Gastrocnemius medialis (tissue), 4 donors: ENCODE measurements at regions not wholly inside any gene's neighbourhood (a gene's known extent, or its start where the extent isn't known, plus 50 kb on each side); places are given as distances from the start of the nearest gene placed in this dataset.
A peak's percentile ranks its signal among the peaks of the same experiment; 100 is the strongest.

Experiments
- ATAC-seq, 2 donors: fragments of 150-250 bp; one replicate each; pipeline ENCODE4 v1.9.1; 2016
- DNase-seq, 2 donors: peaks; one replicate each; pipeline ENCODE4 v3.0.0-alpha.2; 2019
- H3K27ac ChIP-seq, 4 donors: fragments of 200-600 bp; sonication (generic); 1 replicate in 1 of 4; 2 replicates in 3 of 4; pipeline ENCODE4 v1.5.1; 2016 to 2018; ENCODE audit warnings: mild to moderate bottlenecking in 2 of 4, moderate library complexity in 1 of 4
- H3K27me3 ChIP-seq, 3 donors: fragments of 200-600 bp; sonication (generic) in 2 of 3; 1 replicate in 1 of 3; 2 replicates in 2 of 3; pipeline versions ENCODE4 v1.5.1 to v1.6.0; 2016 to 2019; ENCODE audit warnings: mild to moderate bottlenecking in 1 of 3, moderate library complexity in 1 of 3
- H3K36me3 ChIP-seq, 2 donors: fragments of 200-600 bp; sonication (generic) in 1 of 2; one replicate each; pipeline ENCODE4 v1.5.1; 2017 to 2018
- H3K4me1 ChIP-seq, 2 donors: fragments of 200-600 bp; sonication (generic) in 1 of 2; one replicate each; pipeline ENCODE4 v1.5.1; 2016 to 2017; ENCODE audit warnings: mild to moderate bottlenecking in 2 of 2
- H3K4me3 ChIP-seq, 4 donors: fragments of 200-600 bp; sonication (generic) in 3 of 4; 1 replicate in 1 of 4; 2 replicates in 3 of 4; pipeline ENCODE4 v1.5.1; 2016 to 2019; ENCODE audit warnings: mild to moderate bottlenecking in 2 of 4
- H3K9me3 ChIP-seq, 3 donors: fragments of 200-600 bp; sonication (generic) in 2 of 3; 1 replicate in 1 of 3; 2 replicates in 2 of 3; pipeline ENCODE4 v1.5.1; 2016 to 2019
- CTCF ChIP-seq, 5 experiments: fragments of 450-650 bp in 3 of 5; fragments of 200-600 bp in 2 of 5; sonication (generic) in 2 of 5; IDR thresholded peaks in 4 of 5; conservative IDR thresholded peaks in 1 of 5; 1 replicate in 4 of 5; 2 replicates in 1 of 5; pipeline ENCODE4 v1.5.1; 2016 to 2019; ENCODE audit warnings: antibody characterized with exemption in 5 of 5, mild to moderate bottlenecking in 3 of 5, moderate library complexity in 3 of 5
- POLR2A ChIP-seq, 2 donors: fragments of 450-650 bp; IDR thresholded peaks; one replicate each; pipeline ENCODE4 v1.6.1; 2017; ENCODE audit warnings: antibody characterized with exemption in 2 of 2, mild to moderate bottlenecking in 2 of 2, moderate library complexity in 2 of 2
- in situ Hi-C, 4 donors: fragments of 200-750 bp; cut with MboI; loops; one replicate each; pipeline versions ENCODE4 v1.15.0 to v1.8.0; 2017; ENCODE audit warnings: low sequenced_read_pairs in 4 of 4
- intact Hi-C: fragments of 100-400 bp; cut with DNase I; formaldehyde crosslinking; loops from one replicate; pipeline ENCODE4 v1.15.1; 2023; ENCODE audit warnings: low total_unique reads

GRCh38 chr2:160918906-160919503 lies 241.2 kb upstream of the TANK start:
- Histone ChIP-seq H3K4me3 (no peak overlapping the region), H3K4me1 (peaks cover 9 to 14% of the 10 kb centered on the region in 2 donors), H3K36me3 (no peaks in the 10 kb centered on the region), H3K27ac (no peak overlapping the region), H3K9me3 (no peaks in the 10 kb centered on the region), H3K27me3 (no peaks in the 10 kb centered on the region)
- intact Hi-C loops: no loop called here
- in situ Hi-C loops: no loop called here
- no peak for ATAC-seq
- TF ChIP-seq CTCF (IDR thresholded peaks at IDR 0.05 in 4 of 5, conservative IDR thresholded peaks at IDR 0.05 in 1 of 5) (peak in 2 of 5 experiments; percentile 36 to 44), POLR2A (IDR thresholded peaks at IDR 0.05) (no peak)
- DNase-seq: peak in 1 of 2 donors; percentile 17

GRCh38 chr2:160920061-160920460 lies 240.2 kb upstream of the TANK start:
- in situ Hi-C loops: no loop called here
- Histone ChIP-seq H3K27me3 (no peaks in the 10 kb centered on the region), H3K4me3 (no peak overlapping the region), H3K36me3 (no peaks in the 10 kb centered on the region), H3K27ac (peak overlapping the region in 1 of 4 donors; percentile 37), H3K4me1 (peaks cover 9 to 14% of the 10 kb centered on the region in 2 donors), H3K9me3 (no peaks in the 10 kb centered on the region)
- DNase-seq (no peak), ATAC-seq (no peak)
- intact Hi-C loops: no loop called here
- no peak for TF ChIP-seq CTCF (IDR thresholded peaks at IDR 0.05 in 4 of 5, conservative IDR thresholded peaks at IDR 0.05 in 1 of 5)
- TF ChIP-seq POLR2A (IDR thresholded peaks at IDR 0.05): no peak

GRCh38 chr2:160920791-160921303 lies 239.4 kb upstream of the TANK start:
- peak overlapping the region in 3 of 4 donors; percentile 11 to 37 (median 31) for H3K27ac ChIP-seq
- peak; percentile 66 to 72 for ATAC-seq
- peaks cover 9 to 14% of the 10 kb centered on the region in 2 donors for H3K4me1 ChIP-seq
- intact Hi-C loops (no loop called here), in situ Hi-C loops (no loop called here)
- no peak for TF ChIP-seq CTCF (IDR thresholded peaks at IDR 0.05 in 4 of 5, conservative IDR thresholded peaks at IDR 0.05 in 1 of 5)
- TF ChIP-seq POLR2A (IDR thresholded peaks at IDR 0.05): no peak
- DNase-seq: peak; percentile 16 to 26
- no peaks in the 10 kb centered on the region for H3K36me3 ChIP-seq
- no peaks in the 10 kb centered on the region for H3K27me3 ChIP-seq
- H3K9me3 ChIP-seq: no peaks in the 10 kb centered on the region
- H3K4me3 ChIP-seq: no peak overlapping the region

GRCh38 chr2:160921386-160921964 lies 238.8 kb upstream of the TANK start:
- peak overlapping the region in 3 of 4 donors; percentile 11 to 37 (median 31) for H3K27ac ChIP-seq
- TF ChIP-seq POLR2A (IDR thresholded peaks at IDR 0.05): no peak
- TF ChIP-seq CTCF (IDR thresholded peaks at IDR 0.05 in 4 of 5, conservative IDR thresholded peaks at IDR 0.05 in 1 of 5): no peak
- in situ Hi-C loops: no loop called here
- H3K4me3 ChIP-seq: no peak overlapping the region
- H3K36me3 ChIP-seq: no peaks in the 10 kb centered on the region
- no peaks in the 10 kb centered on the region for H3K27me3 ChIP-seq
- ATAC-seq (no peak), DNase-seq (no peak)
- intact Hi-C loops: no loop called here
- peaks cover 9 to 18% of the 10 kb centered on the region in 2 donors for H3K4me1 ChIP-seq
- no peaks in the 10 kb centered on the region for H3K9me3 ChIP-seq
